ENCODE measurements at regions not wholly inside any gene's neighbourhood (a gene's known extent, or its start where the extent isn't known, plus 50 kb on each side); places are given as distances from the start of the nearest gene placed in this dataset.
"Not testable (repeated sequence)": the region's sequence is repeated elsewhere in the genome, so short reads cannot be mapped to it uniquely, and the experiment has no call there.

DNA sequence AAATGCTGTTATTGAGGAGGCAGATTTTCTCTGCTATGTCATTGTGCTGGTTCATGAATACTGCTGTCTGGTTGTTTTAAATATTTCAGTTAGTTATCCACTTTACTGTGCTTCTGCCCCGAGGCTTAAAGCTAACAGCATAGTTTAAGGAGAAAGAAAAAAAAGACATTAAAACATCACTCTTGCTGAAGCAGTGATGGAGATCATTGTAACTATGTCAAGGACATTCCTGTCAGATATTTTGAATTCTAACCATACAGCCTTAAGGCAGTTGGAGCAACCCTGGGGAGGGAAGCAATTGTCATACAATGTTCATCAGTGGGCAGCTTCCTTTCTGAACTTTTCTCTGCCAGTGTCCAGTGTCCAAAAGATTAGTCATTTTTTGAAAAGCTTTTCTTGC is 199.0 kb upstream of the DDX53 start:
- no peak for DNase-seq (ENCODE audit: low spot score)

DNA sequence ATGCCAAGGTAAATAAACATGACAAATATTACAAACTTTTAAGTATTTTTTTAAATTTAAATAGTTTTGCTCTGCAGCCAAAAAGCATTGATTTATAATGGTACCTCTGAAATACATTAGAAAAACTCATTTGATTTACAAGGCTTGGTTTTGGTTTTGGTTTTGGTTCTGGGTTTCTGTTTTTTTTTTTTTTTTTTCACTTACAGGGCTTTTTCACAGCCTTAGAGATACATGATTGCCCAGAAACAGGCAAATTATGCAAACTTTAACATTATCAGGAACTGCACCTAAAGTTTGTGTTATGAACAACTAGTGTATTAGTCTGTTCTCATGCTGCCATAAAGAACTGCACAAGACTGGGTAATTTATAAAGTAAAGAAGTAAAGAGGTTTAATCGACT is 196.4 kb upstream of the DDX53 start:
- DNase-seq (ENCODE audit: low spot score), result no peak

DNA sequence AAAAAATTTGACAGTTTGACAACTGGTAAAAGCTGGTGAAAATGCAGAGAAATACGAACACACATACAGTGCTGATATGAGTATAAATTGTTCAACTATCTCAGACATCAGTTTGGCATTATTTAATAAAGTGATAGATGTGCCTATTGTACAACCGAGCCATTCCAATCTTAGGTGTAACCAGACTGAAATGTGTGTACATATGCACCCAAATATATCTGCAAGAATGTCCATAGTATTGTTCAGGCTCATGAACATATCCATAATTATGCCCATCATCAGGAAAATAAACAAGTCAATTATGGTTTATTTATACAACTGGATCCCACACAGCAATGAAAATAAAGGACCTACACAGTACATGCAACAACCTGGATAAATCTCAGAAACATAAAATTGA is 188.9 kb upstream of the DDX53 start:
- no peak for DNase-seq (ENCODE audit: low spot score)

DNA sequence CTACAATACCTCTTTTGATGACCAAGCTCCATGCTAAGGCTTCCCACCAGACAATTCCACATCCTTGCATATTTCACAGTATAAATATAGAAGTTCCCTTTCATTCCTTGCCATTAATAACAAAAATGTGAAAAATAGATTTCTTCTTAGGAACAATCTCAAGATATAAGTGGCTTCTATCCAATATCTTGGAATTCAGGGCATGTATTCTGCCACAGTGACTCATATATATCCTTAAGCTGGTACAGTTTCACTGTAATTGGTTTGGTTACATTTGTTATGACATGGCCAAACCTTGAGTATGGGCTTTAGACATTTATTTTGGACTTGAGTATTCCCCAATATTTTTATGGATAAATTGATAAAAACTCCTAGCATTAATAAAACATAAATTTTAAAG is 181.7 kb upstream of the DDX53 start:
- no peak for DNase-seq (ENCODE audit: low spot score)

DNA sequence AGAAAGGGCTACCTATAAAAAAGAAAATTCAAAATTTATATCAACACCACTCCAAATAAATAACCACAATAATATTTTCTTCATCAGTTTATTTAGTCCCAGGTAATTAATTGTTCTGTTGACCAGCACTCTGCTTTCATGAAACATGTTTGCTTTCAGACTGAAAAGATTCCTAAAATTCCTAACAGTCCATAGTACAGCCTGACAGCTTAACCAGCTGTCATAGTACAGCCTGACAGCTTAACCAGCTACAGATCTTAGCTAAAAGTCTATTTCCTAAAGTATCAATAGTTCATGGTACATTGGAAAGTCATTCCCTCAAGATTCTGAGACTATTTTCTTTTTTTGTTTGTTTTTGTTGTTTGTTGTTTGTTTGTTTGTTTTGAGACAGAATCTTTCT is 144.1 kb upstream of the DDX53 start:
- DNase-seq (ENCODE audit: low spot score), result no peak

DNA sequence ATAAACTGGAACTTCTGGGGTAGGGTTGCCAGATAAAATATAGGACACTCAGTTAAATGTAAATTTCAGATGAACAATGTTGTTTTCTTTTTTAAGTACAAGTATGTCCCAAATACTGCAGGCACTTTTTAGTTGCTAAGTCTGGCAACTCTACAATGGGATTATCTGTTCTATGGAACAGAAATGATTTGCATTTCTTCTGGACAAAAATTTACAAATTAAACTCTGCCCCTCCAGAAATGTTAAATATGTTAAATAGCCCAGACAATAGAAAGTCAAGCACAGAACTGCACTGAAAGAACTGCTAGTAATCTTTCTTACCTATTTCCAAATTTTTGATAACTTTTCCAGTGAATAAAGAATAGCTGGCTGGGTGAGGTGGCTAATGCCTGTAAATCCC is 140.1 kb upstream of the DDX53 start:
- no peak for DNase-seq (ENCODE audit: low spot score)

DNA sequence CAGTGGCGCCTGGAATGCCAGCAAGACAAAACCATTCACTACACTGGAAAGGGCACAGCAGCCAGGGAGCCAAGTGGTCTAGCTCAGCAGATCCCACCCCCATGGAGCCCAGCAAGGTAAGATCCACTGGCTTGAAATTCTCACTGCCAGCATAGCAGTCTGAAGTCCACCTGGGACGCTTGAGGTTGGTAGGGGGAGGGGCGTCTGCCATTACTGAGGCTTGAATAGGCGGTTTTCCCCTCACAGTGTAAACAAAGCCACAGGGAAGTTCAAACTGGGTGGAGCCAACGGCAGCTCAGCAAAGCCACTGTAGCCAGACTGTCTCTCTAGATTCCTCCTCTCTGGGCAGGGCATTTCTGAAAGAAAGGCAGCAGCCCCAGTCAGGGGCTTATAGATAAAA is 133.0 kb upstream of the DDX53 start:
- DNase-seq (ENCODE audit: low spot score), result not testable (repeated sequence)

DNA sequence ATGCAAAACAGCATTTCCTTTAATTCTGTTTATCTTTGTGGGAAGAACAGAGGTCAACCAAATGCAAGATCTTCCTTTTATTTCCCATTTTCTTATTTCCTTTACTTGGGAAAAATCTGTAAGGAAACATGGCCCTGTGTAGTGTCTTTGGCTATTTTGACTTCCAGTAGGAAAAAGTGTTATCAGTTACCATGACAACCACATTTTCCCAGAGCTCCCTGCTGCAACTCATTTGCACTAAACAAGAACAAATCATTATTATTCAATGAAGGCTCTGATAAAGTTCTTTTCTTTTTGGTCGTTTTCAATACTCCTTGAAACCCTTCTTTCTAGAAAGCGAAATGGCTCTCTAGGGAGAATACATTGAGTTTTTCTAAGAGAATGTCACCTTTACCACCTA is 117.2 kb upstream of the DDX53 start:
- no peak for DNase-seq (ENCODE audit: low spot score)

DNA sequence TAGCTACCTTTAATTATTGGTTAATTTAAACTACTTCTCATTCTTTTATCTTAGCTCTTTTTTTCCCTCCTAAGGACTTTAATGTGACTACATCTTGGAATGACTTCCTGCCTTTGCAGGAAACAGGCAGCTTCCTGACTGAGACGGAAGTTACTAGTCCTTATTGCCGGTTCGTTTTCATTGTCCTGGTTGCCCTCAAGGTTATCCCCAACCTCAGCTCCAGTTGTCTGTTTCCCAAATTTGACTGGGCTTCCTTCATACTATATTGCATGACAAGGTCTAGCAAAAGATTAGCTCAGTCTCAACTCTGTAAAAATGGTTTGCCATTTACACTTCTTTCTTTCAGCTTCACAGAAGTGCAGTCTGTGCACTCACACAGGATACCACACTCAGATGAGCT is 109.9 kb upstream of the DDX53 start:
- no peak for DNase-seq (ENCODE audit: low spot score)

DNA sequence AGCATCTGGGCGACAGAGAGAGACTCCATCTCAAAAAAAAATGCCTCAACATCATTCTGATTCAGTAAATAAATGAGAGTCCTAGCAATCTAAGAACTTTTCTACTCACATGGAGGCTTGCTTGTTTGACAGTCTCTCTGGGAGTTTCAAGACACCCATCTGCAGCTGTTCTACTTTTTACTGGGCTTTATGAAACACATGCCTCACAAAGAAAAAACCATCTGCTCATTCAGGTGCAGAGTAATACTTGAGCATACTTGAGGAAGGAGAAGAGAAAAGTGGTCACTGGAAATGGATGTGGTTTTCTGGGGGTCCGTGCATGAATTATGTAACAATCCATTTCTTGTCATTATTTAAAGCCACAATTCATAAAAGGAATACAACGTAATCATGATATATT is 87.1 kb upstream of the DDX53 start:
- no peak for DNase-seq (ENCODE audit: low spot score)

DNA sequence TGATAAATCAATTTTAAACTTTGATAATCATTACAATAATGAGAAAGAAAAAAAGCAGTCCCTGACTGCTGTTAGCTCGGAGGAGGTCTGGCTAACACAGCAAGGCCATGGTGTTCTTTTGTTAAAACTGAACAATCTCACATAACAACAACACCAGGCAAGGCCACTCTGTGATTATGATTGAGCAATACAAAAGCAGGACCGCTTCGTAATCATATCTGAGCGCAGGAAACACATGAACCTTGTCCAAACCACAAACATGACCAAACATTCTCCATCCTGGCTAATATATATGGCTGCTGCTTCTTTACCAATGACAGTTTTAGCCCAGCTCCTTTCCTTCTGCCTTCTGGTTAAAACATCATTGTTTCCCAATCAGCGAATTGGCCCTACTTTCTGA is 76.8 kb upstream of the DDX53 start:
- DNase-seq (ENCODE audit: low spot score), result no peak

DNA sequence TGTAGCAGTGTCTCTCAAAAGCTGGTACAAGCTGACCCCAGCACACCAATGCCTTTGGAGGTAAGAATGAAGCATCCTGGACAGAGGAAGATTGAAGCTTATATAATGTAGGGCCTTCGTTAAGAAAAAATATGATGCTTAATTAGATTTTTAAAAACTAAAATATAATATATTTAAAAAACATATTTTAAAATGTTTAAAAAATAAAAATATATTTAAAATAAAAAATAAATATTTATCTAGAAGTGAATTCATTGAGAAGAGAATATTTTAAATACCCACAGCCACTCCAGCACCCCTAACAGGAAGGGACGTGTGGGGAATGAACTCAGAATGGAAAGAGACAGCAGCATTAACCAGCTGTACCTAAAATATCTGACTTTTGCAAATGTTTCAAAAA is 65.1 kb upstream of the DDX53 start:
- DNase-seq (ENCODE audit: low spot score), result no peak

DNA sequence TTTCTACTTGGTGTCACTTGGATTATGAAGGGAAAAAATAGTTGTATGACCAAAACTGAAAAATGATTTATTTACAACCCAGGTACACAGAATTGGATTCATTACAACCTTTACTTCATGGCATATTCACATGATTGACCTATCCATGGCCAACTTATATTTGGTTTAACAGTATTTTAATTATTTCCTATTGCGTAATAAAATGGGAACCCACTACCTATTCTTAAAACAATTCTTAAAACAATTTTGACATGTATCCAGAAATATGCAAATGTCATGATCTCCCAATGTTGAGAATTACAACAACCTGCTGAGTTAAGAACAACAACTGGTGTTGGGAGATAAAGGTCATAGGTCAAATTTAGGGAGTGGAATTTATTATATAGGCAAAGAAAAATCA is 54.8 kb upstream of the DDX53 start:
- DNase-seq (ENCODE audit: low spot score), result no peak

Measured in kidney tubule cell (primary cell).